GM23248 (cell line): ENCODE measurements at regions not wholly inside any gene's neighbourhood (a gene's known extent, or its start where the extent isn't known, plus 50 kb on each side); places are given as distances from the start of the nearest gene placed in this dataset.

Experiments used
- EZH2 ChIP-seq: fragments of 200-600 bp; sonication (generic); IDR thresholded peaks from 2 replicates; pipeline ENCODE4 v1.6.1; 2018; ENCODE audit warnings: antibody characterized with exemption, mild to moderate bottlenecking; ENCODE audit not compliant: insufficient read depth, poor library complexity, severe bottlenecking
- EZH2phosphoT487 ChIP-seq: fragments of 200-600 bp; sonication (generic); IDR thresholded peaks from 2 replicates; pipeline ENCODE4 v1.6.1; 2018; ENCODE audit warnings: antibody characterized with exemption, moderate library complexity, mild to moderate bottlenecking, low read depth; ENCODE audit not compliant: insufficient read depth

- TF ChIP-seq EZH2 (no peak), EZH2phosphoT487 (no peak)
Measured at GRCh38 chr2:201966691-201967438, 66.8 kb upstream of the FZD7 start.
